ENCODE measurements at regions not wholly inside any gene's neighbourhood (a gene's known extent, or its start where the extent isn't known, plus 50 kb on each side); places are given as distances from the start of the nearest gene placed in this dataset.

GRCh38 chr10:88106366-88106765 lies 242.9 kb downstream of the PTEN start:
- TF ChIP-seq USF1 (IDR thresholded peaks at IDR 0.05) (no peak), YY1 (IDR thresholded peaks at IDR 0.05; ENCODE audit: low read depth) (no peak), CEBPB (IDR thresholded peaks at IDR 0.05) (no peak), EP300 (IDR thresholded peaks at IDR 0.05; ENCODE audit: borderline replicate concordance) (no peak), RAD21 (IDR thresholded peaks at IDR 0.05; ENCODE audit: low read depth) (no peak), NFIC (IDR thresholded peaks at IDR 0.05) (no peak), REST (IDR thresholded peaks at IDR 0.05; ENCODE audit: low read depth) (no peak), EGR1 (IDR thresholded peaks at IDR 0.05) (no peak), TAF1 (IDR thresholded peaks at IDR 0.05; ENCODE audit: low read depth) (no peak), TEAD4 (IDR thresholded peaks at IDR 0.05) (no peak), CREB1 (IDR thresholded peaks at IDR 0.05; ENCODE audit: low read depth) (no peak), MAX (IDR thresholded peaks at IDR 0.05) (no peak), ZBTB7A (IDR thresholded peaks at IDR 0.05; ENCODE audit: low read depth) (no peak), FOXM1 (IDR thresholded peaks at IDR 0.05; ENCODE audit: borderline replicate concordance, low read depth) (no peak)

Measured in Ishikawa (cell line).